ENCODE measurements at regions not wholly inside any gene's neighbourhood (a gene's known extent, or its start where the extent isn't known, plus 50 kb on each side); places are given as distances from the start of the nearest gene placed in this dataset.

- Histone ChIP-seq H3K9me3 (ENCODE audit: control insufficient read depth in 2 of 3, insufficient read depth in 1 of 3, low read length in 3 of 3) (no peaks in the 10 kb centered on the region), H3K36me3 (ENCODE audit: control insufficient read depth in 2 of 3, insufficient read depth in 3 of 3, low read length in 3 of 3) (no peaks in the 10 kb centered on the region), H3K27me3 (ENCODE audit: control insufficient read depth, insufficient read depth, low read length) (no peaks in the 10 kb centered on the region), H3K4me1 (ENCODE audit: control insufficient read depth in 2 of 3, insufficient read depth in 2 of 3, low read depth in 1 of 3, low read length in 3 of 3) (no peaks in the 10 kb centered on the region), H3K4me3 (ENCODE audit: low read length in 3 of 3) (no peak overlapping the region), H3K9ac (ENCODE audit: low read length in 3 of 3) (no peak overlapping the region), H3K27ac (ENCODE audit: low read depth in 2 of 2, low read length in 2 of 2) (no peak overlapping the region)
- no peak for FAIRE-seq
- DNase-seq, result no peak
- TF ChIP-seq CTCF (IDR thresholded peaks at IDR 0.05; ENCODE audit: borderline replicate concordance, extremely low read depth, insufficient read depth), result no peak
- intact Hi-C loops (cut with DNase I), result no loop called here
Measured at GRCh38 chr2:83331810-83332209, 1127.3 kb downstream of the SUCLG1 start.

GRCh38 chr2:83323038-83323437, 1136.0 kb downstream of the SUCLG1 start:
- Histone ChIP-seq H3K36me3 (ENCODE audit: control insufficient read depth in 2 of 3, insufficient read depth in 3 of 3, low read length in 3 of 3) (no peaks in the 10 kb centered on the region), H3K4me1 (ENCODE audit: control insufficient read depth in 2 of 3, insufficient read depth in 2 of 3, low read depth in 1 of 3, low read length in 3 of 3) (no peaks in the 10 kb centered on the region), H3K9me3 (ENCODE audit: control insufficient read depth in 2 of 3, insufficient read depth in 1 of 3, low read length in 3 of 3) (no peaks in the 10 kb centered on the region), H3K27me3 (ENCODE audit: control insufficient read depth, insufficient read depth, low read length) (no peaks in the 10 kb centered on the region), H3K27ac (ENCODE audit: low read depth in 2 of 2, low read length in 2 of 2) (no peak overlapping the region), H3K9ac (ENCODE audit: low read length in 3 of 3) (no peak overlapping the region), H3K4me3 (ENCODE audit: low read length in 3 of 3) (no peak overlapping the region)
- intact Hi-C loops (cut with DNase I), result no loop called here
- DNase-seq (peak in 1 of 5 donors; percentile 3), FAIRE-seq (no peak)
- TF ChIP-seq CTCF (IDR thresholded peaks at IDR 0.05; ENCODE audit: borderline replicate concordance, extremely low read depth, insufficient read depth), result no peak

- no peaks in the 10 kb centered on the region for H3K4me1 ChIP-seq (ENCODE audit: control insufficient read depth in 2 of 3, insufficient read depth in 2 of 3, low read depth in 1 of 3, low read length in 3 of 3)
- no peaks in the 10 kb centered on the region for H3K27me3 ChIP-seq (ENCODE audit: control insufficient read depth, insufficient read depth, low read length)
- H3K9me3 ChIP-seq (ENCODE audit: control insufficient read depth in 2 of 3, insufficient read depth in 1 of 3, low read length in 3 of 3), result no peaks in the 10 kb centered on the region
- no peak overlapping the region for H3K4me3 ChIP-seq (ENCODE audit: low read length in 3 of 3)
- intact Hi-C loops (cut with DNase I), result no loop called here
- no peak overlapping the region for H3K9ac ChIP-seq (ENCODE audit: low read length in 3 of 3)
- FAIRE-seq (no peak), DNase-seq (no peak)
- no peaks in the 10 kb centered on the region for H3K36me3 ChIP-seq (ENCODE audit: control insufficient read depth in 2 of 3, insufficient read depth in 3 of 3, low read length in 3 of 3)
- no peak for TF ChIP-seq CTCF (IDR thresholded peaks at IDR 0.05; ENCODE audit: borderline replicate concordance, extremely low read depth, insufficient read depth)
- H3K27ac ChIP-seq (ENCODE audit: low read depth in 2 of 2, low read length in 2 of 2), result no peak overlapping the region
Measured at GRCh38 chr2:83320053-83320452, 1139.0 kb downstream of the SUCLG1 start.

GRCh38 chr2:83305758-83306378, 1153.2 kb downstream of the SUCLG1 start:
- Histone ChIP-seq H3K4me1 (ENCODE audit: control insufficient read depth in 2 of 3, insufficient read depth in 2 of 3, low read depth in 1 of 3, low read length in 3 of 3) (no peaks in the 10 kb centered on the region), H3K36me3 (ENCODE audit: control insufficient read depth in 2 of 3, insufficient read depth in 3 of 3, low read length in 3 of 3) (no peaks in the 10 kb centered on the region), H3K9ac (ENCODE audit: low read length in 3 of 3) (no peak overlapping the region), H3K4me3 (ENCODE audit: low read length in 3 of 3) (no peak overlapping the region), H3K27ac (ENCODE audit: low read depth in 2 of 2, low read length in 2 of 2) (no peak overlapping the region), H3K9me3 (ENCODE audit: control insufficient read depth in 2 of 3, insufficient read depth in 1 of 3, low read length in 3 of 3) (no peaks in the 10 kb centered on the region), H3K27me3 (ENCODE audit: control insufficient read depth, insufficient read depth, low read length) (no peaks in the 10 kb centered on the region)
- no peak for FAIRE-seq
- intact Hi-C loops (cut with DNase I), result no loop called here
- DNase-seq, result no peak
- TF ChIP-seq CTCF (IDR thresholded peaks at IDR 0.05; ENCODE audit: borderline replicate concordance, extremely low read depth, insufficient read depth), result no peak
